SH-SY5Y (cell line): ENCODE measurements at regions not wholly inside any gene's neighbourhood (a gene's known extent, or its start where the extent isn't known, plus 50 kb on each side); places are given as distances from the start of the nearest gene placed in this dataset.

Experiments
- GATA2 ChIP-seq: IDR thresholded peaks from 2 replicates; pipeline ENCODE4 v1.6.1; 2011; ENCODE audit warnings: mild to moderate bottlenecking, low read depth, low read length
- GATA3 ChIP-seq: IDR thresholded peaks from 2 replicates; pipeline ENCODE4 v1.6.1; 2011; ENCODE audit warnings: low read depth, mild to moderate bottlenecking, low read length, moderate library complexity

DNA sequence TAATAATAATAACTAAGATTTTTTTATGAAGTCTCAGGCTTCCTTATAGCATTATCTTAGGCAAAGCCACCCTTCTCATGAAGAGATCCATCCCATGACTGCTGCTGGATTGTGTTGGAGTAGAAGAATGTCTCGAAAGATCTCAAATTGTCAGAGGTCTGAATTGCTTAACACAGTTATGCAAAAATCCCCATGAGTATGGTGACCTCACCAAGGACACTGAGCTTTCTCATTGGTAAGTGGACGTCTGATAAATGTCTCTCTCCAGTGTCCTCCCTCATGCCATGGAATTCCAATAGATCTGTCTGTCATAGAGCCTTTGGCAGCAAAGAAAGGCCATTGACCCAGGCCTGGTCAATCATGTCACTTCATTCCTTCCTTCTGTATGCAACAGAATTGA is 264.5 kb downstream of the CDH11 start:
- no peak for TF ChIP-seq GATA3
- TF ChIP-seq GATA2, result no peak

DNA sequence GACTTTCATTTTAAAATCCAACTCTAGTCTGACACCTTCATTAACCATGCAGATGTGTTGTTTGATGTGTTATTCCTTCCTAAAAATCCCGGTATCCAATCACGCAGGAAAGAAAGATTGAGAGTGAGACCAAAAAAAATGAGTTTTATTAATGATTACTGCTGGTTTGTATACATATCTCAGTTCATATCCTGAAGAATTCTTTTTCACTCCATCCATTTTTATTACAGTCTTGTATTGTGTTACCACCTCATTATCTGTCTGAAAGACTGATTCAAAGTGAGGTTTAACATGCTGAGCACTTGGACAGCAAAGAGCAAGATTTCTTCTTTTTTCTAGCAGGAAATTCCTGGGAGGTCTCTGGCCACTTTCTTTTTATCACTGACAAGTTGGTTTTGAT is 268.3 kb downstream of the CDH11 start:
- no peak for TF ChIP-seq GATA2
- TF ChIP-seq GATA3, result no peak

- TF ChIP-seq GATA3, result no peak
- TF ChIP-seq GATA2, result no peak
These were observed 274.9 kb downstream of the CDH11 start for GRCh38 chr16:64846966-64847365.

- TF ChIP-seq GATA3, result no peak
- TF ChIP-seq GATA2, result no peak
These were observed 276.8 kb downstream of the CDH11 start for GRCh38 chr16:64845071-64845470.

GRCh38 chr16:64841482-64841881 is 280.4 kb downstream of the CDH11 start:
- TF ChIP-seq GATA3 (no peak), GATA2 (no peak)

GRCh38 chr16:64841071-64841470 is 280.8 kb downstream of the CDH11 start:
- no peak for TF ChIP-seq GATA3
- no peak for TF ChIP-seq GATA2

- TF ChIP-seq GATA3 (no peak), GATA2 (no peak)
These were observed 291.2 kb downstream of the CDH11 start for GRCh38 chr16:64830653-64831052.

DNA sequence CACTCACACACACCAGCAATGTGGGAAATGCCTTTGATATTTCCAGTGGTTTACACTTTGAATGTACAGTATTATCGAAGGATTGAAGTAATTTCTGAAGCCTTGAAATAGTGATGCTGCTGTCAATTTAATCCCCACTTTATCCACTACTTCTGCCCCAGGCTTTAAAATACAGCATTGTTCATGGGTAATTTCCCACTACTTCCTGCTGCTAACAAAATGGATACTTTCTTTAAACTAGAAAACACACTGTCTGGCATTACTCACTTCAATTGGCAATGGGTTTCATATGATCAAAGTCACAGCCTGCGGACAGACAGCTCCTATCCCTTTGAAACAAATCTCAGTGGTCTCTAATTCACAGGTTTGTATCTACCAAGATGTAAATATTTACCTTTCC is 292.2 kb downstream of the CDH11 start:
- no peak for TF ChIP-seq GATA2
- TF ChIP-seq GATA3, result no peak

DNA sequence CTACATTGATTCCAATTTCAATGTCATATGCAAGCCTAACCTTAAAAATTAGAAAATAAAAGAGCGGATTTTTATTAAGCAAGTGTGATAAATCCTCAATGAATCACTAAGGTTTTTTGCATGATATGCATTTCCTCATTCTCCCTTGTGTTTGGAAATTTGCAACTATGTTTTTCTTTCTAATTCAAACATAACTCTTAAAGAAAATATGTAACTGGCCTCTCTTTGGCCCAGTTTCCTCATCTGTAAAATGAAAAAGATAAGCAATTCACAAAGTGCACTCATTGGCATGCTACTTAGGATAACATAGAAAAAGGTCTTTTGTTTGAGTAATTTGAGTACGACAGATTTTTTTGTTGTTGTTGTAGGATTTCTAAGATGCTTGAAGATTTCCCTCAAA is 295.5 kb downstream of the CDH11 start:
- TF ChIP-seq GATA3, result no peak
- no peak for TF ChIP-seq GATA2

- TF ChIP-seq GATA3 (no peak), GATA2 (no peak)
These were observed 298.3 kb downstream of the CDH11 start for GRCh38 chr16:64823481-64824075.

GRCh38 chr16:64809876-64810629 is 311.8 kb downstream of the CDH11 start:
- no peak for TF ChIP-seq GATA2
- no peak for TF ChIP-seq GATA3

- TF ChIP-seq GATA2, result no peak
- no peak for TF ChIP-seq GATA3
These were observed 313.4 kb downstream of the CDH11 start for GRCh38 chr16:64808474-64808873.

DNA sequence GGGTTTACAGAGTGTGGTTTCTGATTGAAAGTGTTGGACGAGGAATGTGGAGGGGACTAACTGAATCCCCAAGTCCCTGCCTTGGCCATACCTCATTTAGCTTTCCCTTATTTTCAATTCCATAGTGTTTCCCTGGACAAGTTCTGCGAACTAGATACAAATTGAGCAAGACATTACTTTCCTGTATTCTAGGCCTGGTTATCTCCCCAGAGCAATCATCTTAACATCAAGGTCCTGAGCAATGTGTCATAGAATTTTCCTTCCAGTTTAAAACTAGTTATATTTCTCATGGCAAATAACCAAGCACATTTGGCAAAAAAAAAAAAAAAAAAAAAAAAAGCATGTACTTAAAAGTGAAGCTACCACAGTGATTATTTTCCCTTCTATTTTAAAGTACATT is 330.1 kb downstream of the CDH11 start:
- no peak for TF ChIP-seq GATA2
- TF ChIP-seq GATA3, result no peak

DNA sequence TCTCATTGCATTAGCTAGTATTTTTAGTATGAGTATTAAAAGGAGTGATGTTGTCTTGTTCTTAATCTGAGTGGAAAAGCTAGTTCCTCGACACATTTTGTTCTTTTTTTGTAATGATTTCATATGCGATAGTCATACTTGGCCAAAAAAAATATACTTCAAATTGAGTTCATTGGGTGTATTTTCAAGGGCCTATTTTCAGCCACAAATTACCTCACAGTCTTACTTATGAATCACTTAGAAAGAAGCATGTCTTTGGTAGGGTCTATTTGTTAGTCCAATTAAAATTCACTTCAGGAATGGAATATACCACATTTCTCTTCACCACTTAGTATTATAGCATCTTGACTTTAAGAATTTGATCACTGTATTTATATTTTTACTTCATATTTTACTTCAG is 337.2 kb downstream of the CDH11 start:
- TF ChIP-seq GATA3 (no peak), GATA2 (no peak)

DNA sequence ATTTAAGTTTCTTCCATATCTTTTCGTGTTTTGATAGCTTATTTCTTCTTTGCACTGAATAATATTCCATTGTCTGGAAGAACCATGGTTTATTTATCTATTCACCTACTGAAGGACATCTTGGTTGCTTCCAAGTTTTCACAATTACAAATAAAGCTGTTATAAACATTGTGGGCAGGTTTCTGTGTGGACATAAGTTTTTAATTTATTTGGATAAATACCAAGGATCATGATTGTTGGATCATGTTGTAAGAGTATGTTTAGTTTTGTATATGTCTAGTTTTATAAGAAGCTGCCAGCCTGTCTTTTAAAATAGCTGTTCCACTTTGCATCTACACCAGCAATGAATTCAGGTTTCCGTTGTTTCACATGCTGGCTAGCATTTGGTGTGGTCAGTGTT is 339.4 kb downstream of the CDH11 start:
- TF ChIP-seq GATA3 (no peak), GATA2 (no peak)

DNA sequence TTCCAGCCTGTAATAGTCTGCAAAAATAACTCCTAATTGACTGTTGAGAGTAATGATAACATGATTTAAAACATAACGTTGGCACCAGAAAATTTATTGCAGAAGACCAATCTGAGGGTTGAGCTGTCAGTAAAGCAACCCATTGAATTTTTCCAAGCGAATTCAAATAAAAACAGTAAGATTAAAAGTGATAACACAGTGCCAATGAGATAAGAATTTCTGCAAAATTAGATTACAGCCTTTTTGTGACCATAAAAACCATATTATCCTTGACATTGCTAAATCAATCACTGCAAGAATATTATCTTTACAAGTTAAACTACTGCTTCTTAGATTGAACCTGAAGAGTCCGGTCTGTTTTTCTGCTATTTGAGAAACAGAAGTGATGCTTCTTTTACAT is 341.4 kb downstream of the CDH11 start:
- TF ChIP-seq GATA3 (peak; percentile 87), GATA2 (peak; percentile 66)

DNA sequence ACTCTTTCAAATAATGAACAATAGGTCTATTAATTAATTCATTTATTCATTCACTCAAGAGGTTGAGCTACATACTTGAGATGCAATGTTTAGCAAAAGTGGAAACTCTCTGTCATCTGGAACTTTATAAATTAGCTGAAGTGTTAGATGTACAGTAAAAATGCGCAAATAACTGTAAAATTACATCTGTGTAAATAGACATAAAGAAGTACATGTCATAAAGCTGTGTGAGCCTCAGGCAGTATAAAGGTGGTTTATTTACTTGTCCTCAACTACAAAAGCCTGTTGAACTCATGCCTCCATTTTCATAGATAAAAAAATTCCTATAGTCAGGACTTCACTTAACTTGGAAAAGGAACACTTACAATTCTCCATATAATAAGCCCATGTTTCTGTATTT is 343.1 kb downstream of the CDH11 start:
- TF ChIP-seq GATA2 (no peak), GATA3 (no peak)

DNA sequence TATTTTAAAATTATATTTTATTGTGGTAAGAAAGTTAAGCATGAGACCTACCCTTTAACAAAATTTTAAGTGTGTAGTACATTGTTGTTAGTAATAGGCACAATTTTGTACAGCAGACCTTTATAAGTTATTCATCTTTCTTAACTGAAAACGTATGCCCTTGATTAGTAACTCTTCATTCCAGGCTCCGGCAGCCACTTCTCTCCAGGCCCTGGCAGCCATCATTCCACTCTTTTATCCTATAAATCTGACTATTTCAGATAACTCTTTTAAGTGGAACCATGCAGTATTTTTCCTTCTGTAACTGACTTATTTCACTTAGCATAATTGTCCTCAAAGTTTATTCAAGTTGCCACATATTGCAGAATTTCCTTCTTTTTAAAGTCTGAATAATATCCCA is 348.2 kb downstream of the CDH11 start:
- TF ChIP-seq GATA3 (no peak), GATA2 (no peak)
